Upper lobe of left lung (tissue), 6 donors: ENCODE measurements at regions not wholly inside any gene's neighbourhood (a gene's known extent, or its start where the extent isn't known, plus 50 kb on each side); places are given as distances from the start of the nearest gene placed in this dataset.

ENCODE experiments used
- ATAC-seq, 2 donors: fragments of 200-7000 bp; cut with Tn5 transposase; one replicate each; pipeline ENCODE4 v1.9.1; 2022; ENCODE audit warnings: mild to moderate bottlenecking in 2 of 2, moderate library complexity in 2 of 2; ENCODE audit not compliant: low FRiP score in 2 of 2
- DNase-seq, 2 donors: peaks; one replicate each; pipeline ENCODE4 v3.0.0-alpha.2; 2019 to 2020
- H3K27ac ChIP-seq, 4 donors: fragments of 200-600 bp; sonication (generic); one replicate each; pipeline ENCODE4 v1.5.1; 2016 to 2019
- H3K27me3 ChIP-seq, 4 donors: fragments of 200-600 bp; sonication (generic); one replicate each; pipeline ENCODE4 v1.5.1; 2017 to 2019
- H3K36me3 ChIP-seq, 4 donors: fragments of 200-600 bp; sonication (generic); one replicate each; pipeline ENCODE4 v1.5.1; 2016 to 2019
- H3K4me1 ChIP-seq, 4 donors: fragments of 200-600 bp; sonication (generic); one replicate each; pipeline ENCODE4 v1.5.1; 2018 to 2019
- H3K4me3 ChIP-seq, 4 donors: fragments of 200-600 bp; sonication (generic); one replicate each; pipeline ENCODE4 v1.5.1; 2017 to 2019; ENCODE audit warnings: mild to moderate bottlenecking in 2 of 4, moderate library complexity in 1 of 4
- H3K9me3 ChIP-seq, 4 donors: fragments of 200-600 bp; sonication (generic); one replicate each; pipeline ENCODE4 v1.5.1; 2018 to 2019
- EP300 ChIP-seq, 4 donors: sonication (generic); formaldehyde crosslinking; IDR thresholded peaks; one replicate each; pipeline ENCODE4 v1.5.1; 2017; ENCODE audit warnings: antibody characterized with exemption in 4 of 4, control low read depth in 2 of 4
- POLR2A ChIP-seq, 4 donors: fragments of 450-650 bp; IDR thresholded peaks; one replicate each; pipeline ENCODE4 v1.5.1; 2016 to 2017; ENCODE audit warnings: antibody characterized with exemption in 4 of 4, mild to moderate bottlenecking in 2 of 4
- POLR2AphosphoS5 ChIP-seq, 2 donors: sonication (generic); formaldehyde crosslinking; IDR thresholded peaks; one replicate each; pipeline ENCODE4 v1.5.1; 2017; ENCODE audit warnings: antibody characterized with exemption in 2 of 2
- WGBS, 2 donors: methylation state at CpG; one replicate each; pipeline ENCODE4 v1.1.5; 2017 to 2018; 5-methylcytosine and 5-hydroxymethylcytosine counted together
- TF ChIP-seq, protein P1 (sequence below), 6 experiments: fragments of 450-650 bp in 4 of 6; fragments of 200-600 bp in 2 of 6; sonication (generic) in 2 of 6; IDR thresholded peaks; one replicate each; pipeline ENCODE4 v1.5.1; 2016 to 2019; ENCODE audit warnings: antibody characterized with exemption in 6 of 6
- donor health status: DM: no; HTN: no; CAD: no; lungs with moderate emphysema.
- donor health status: DM: no; HTN: yes; CAD: no; lungs with severe emphysema.

DNA sequence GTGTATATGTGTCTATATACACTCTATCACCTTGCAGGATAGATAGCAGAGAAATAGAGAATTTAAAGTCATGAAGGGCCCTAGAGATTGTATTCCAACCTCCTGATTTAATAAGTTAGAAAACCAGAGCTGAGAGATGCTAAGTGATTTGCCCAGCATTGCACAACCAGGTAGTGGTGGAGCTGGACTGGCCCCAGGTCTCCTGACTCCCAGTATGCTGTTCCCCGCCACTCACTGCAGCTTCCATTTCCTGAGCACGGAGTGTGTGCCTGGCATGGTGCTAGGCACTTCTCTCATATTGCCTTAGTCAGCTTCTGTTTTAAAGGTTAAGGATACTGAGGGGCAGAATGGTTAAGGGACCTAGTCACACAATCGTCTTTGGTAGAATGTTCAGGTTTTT lies 129.4 kb upstream of the KLHL25 start:
- DNase-seq (peak in 1 of 2 donors; percentile 37), ATAC-seq (no peak)
- Histone ChIP-seq H3K36me3 (no peaks in the 10 kb centered on the region), H3K27me3 (no peaks in the 10 kb centered on the region), H3K27ac (no peak overlapping the region), H3K4me3 (no peak overlapping the region), H3K4me1 (no peaks in the 10 kb centered on the region), H3K9me3 (no peaks in the 10 kb centered on the region)
- TF ChIP-seq EP300 (IDR thresholded peaks at IDR 0.05) (no peak), POLR2AphosphoS5 (IDR thresholded peaks at IDR 0.05) (no peak), POLR2A (IDR thresholded peaks at IDR 0.05) (no peak)
- TF ChIP-seq, protein P1, sequence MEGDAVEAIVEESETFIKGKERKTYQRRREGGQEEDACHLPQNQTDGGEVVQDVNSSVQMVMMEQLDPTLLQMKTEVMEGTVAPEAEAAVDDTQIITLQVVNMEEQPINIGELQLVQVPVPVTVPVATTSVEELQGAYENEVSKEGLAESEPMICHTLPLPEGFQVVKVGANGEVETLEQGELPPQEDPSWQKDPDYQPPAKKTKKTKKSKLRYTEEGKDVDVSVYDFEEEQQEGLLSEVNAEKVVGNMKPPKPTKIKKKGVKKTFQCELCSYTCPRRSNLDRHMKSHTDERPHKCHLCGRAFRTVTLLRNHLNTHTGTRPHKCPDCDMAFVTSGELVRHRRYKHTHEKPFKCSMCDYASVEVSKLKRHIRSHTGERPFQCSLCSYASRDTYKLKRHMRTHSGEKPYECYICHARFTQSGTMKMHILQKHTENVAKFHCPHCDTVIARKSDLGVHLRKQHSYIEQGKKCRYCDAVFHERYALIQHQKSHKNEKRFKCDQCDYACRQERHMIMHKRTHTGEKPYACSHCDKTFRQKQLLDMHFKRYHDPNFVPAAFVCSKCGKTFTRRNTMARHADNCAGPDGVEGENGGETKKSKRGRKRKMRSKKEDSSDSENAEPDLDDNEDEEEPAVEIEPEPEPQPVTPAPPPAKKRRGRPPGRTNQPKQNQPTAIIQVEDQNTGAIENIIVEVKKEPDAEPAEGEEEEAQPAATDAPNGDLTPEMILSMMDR (IDR thresholded peaks at IDR 0.05) = no peak
- WGBS, 2 donors = 46 to 88% methylated on average over 3 of the region's 3 CpGs

DNA sequence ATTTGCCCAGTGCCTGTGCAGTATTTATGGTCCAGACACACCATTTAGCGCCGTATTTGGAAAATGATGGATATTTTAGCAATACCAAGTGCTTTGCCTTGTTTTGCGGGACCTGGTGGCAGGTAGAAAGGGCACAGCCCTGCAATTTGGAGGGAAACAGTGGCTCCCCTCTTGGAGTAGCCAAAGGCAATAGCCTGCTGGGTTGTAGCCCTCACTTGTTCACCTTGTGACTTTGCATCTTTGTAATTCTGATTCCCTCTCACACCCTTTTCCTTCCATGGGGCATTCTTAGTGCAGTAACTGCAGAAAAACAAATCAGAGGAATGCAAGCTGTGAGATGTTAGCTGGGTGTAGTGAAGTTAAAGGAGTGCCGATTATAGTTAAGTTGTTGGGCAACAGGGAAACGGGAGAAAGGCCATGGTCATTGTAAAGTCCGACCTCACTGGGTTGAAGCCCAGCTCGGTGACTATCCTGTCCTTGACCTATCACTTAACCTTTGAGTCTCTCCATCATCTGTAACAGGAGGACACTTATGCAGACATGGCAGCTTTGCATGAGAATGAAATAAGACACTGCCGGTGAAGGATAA lies 131.0 kb upstream of the KLHL25 start:
- Histone ChIP-seq H3K4me1 (no peaks in the 10 kb centered on the region), H3K27me3 (no peaks in the 10 kb centered on the region), H3K9me3 (no peaks in the 10 kb centered on the region), H3K4me3 (no peak overlapping the region), H3K36me3 (no peaks in the 10 kb centered on the region), H3K27ac (no peak overlapping the region)
- TF ChIP-seq, protein P1 (IDR thresholded peaks at IDR 0.05) = no peak
- no peak for TF ChIP-seq EP300 (IDR thresholded peaks at IDR 0.05)
- ATAC-seq = no peak
- 70 to 73% methylated on average over 8 of the region's 8 CpGs for WGBS, 2 donors
- no peak for DNase-seq

DNA sequence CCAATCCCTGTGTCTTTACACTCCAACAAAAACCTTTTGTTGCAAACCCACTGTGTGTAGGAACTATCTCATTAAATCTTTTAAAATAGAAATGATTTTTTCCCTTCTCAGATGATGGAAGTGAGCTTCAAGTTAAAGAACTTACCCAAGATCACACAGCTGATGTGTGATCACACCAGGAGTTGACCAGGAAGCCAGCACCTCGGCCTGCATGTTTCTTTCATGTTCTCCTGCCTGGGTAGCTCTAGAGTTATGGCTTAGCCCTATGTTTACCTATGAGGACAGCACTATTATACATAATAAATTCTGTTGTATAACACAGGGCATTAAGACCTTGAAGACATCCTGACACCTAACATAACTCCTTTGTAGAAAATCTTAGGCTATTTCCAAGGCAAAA lies 132.1 kb upstream of the KLHL25 start:
- Histone ChIP-seq H3K4me1 (no peaks in the 10 kb centered on the region), H3K9me3 (no peaks in the 10 kb centered on the region), H3K36me3 (no peaks in the 10 kb centered on the region), H3K27ac (no peak overlapping the region), H3K4me3 (no peak overlapping the region), H3K27me3 (no peaks in the 10 kb centered on the region)
- ATAC-seq (no peak), DNase-seq (no peak)
- TF ChIP-seq POLR2AphosphoS5 (IDR thresholded peaks at IDR 0.05) (no peak), POLR2A (IDR thresholded peaks at IDR 0.05) (no peak), EP300 (IDR thresholded peaks at IDR 0.05) (no peak)
- TF ChIP-seq, protein P1 (IDR thresholded peaks at IDR 0.05) = no peak
- 67 to 100% methylated on average over 1 of the region's 1 CpG for WGBS, 2 donors

DNA sequence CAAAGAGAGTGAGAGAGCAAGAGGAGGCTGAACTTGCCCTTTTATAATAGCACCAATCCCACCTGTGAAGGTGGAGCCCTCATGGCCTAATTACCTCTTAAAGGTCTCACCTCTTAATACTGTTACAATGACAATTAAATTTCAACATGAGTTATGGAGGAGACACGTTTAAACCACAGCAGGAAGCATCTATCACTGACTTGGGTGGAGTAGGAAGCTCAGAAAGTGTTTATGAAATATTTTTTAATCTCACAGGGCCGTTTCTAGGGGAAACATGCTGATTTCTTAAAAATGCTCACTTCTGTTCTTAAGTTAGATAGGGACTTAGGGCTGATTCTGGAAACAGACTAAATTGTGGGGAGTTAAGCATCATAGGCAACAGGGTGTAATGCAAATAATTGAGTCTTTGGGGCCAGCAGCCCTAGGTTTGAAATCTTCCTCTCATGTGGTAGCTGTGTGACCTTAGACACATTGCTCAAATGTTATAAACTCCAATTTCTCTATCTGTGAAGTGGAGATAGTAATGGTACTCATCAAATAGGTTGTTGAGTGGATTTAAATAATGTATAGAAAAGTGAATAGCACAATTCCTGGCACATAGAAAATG lies 133.3 kb upstream of the KLHL25 start:
- WGBS, 2 donors = 32 to 38% methylated on average over 2 of the region's 2 CpGs
- DNase-seq (no peak), ATAC-seq (no peak)
- no peaks in the 10 kb centered on the region for H3K27me3 ChIP-seq
- no peaks in the 10 kb centered on the region for H3K36me3 ChIP-seq
- H3K27ac ChIP-seq = no peak overlapping the region
- no peaks in the 10 kb centered on the region for H3K4me1 ChIP-seq
- no peak overlapping the region for H3K4me3 ChIP-seq
- TF ChIP-seq, protein P1 (IDR thresholded peaks at IDR 0.05) = no peak
- TF ChIP-seq EP300 (IDR thresholded peaks at IDR 0.05) = no peak
- TF ChIP-seq POLR2AphosphoS5 (IDR thresholded peaks at IDR 0.05) = no peak
- TF ChIP-seq POLR2A (IDR thresholded peaks at IDR 0.05) = no peak
- no peaks in the 10 kb centered on the region for H3K9me3 ChIP-seq

DNA sequence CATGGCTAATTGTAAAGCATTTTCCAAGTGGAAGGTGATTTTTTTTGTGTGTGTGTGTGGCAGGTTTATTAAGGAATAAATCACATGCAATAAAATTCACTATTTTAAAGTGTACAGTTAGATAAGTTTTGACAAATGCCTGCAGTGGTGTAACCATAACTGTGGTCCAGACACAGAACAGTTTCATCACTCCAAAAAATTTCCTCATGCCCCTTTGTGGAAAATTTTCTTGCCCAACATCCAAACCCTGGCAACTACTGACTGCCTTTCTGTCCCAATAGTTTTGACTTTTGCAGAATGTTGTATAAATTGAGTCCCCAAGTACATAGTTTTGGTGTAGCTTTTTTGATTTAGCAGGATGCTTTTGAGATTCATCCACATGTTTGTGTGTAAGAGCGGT lies 135.1 kb upstream of the KLHL25 start:
- 93 to 95% methylated on average over 1 of the region's 1 CpG for WGBS, 2 donors
- H3K9me3 ChIP-seq = no peaks in the 10 kb centered on the region
- DNase-seq (no peak), ATAC-seq (no peak)
- no peaks in the 10 kb centered on the region for H3K27me3 ChIP-seq
- no peak overlapping the region for H3K27ac ChIP-seq
- H3K36me3 ChIP-seq = no peaks in the 10 kb centered on the region
- no peaks in the 10 kb centered on the region for H3K4me1 ChIP-seq
- no peak overlapping the region for H3K4me3 ChIP-seq
- no peak for TF ChIP-seq EP300 (IDR thresholded peaks at IDR 0.05)
- no peak for TF ChIP-seq POLR2A (IDR thresholded peaks at IDR 0.05)
- TF ChIP-seq, protein P1 (IDR thresholded peaks at IDR 0.05) = no peak
- TF ChIP-seq POLR2AphosphoS5 (IDR thresholded peaks at IDR 0.05) = no peak
